Ovary (tissue), 7 donors: ENCODE measurements at regions not wholly inside any gene's neighbourhood (a gene's known extent, or its start where the extent isn't known, plus 50 kb on each side); places are given as distances from the start of the nearest gene placed in this dataset.

ENCODE experiments used
- DNase-seq, 5 donors: peaks; one replicate each; pipeline ENCODE4 v3.0.0-alpha.2; 2019 to 2020
- H3K27ac ChIP-seq, 2 donors: fragments of 200-600 bp; one replicate each; pipeline versions ENCODE4 v1.5.1 to v1.8.0; 2019 to 2022
- H3K27me3 ChIP-seq: fragments of 200-600 bp; one replicate; pipeline ENCODE4 v1.8.0; 2022
- H3K36me3 ChIP-seq: fragments of 200-600 bp; sonication (generic); one replicate; pipeline ENCODE4 v1.5.1; 2019
- H3K4me1 ChIP-seq: one replicate; pipeline ENCODE4 v1.8.1; 2013; ENCODE audit warnings: mild to moderate bottlenecking, moderate library complexity; ENCODE audit not compliant: insufficient read depth
- H3K4me3 ChIP-seq: fragments of 200-600 bp; sonication (generic); one replicate; pipeline ENCODE4 v1.5.1; 2017
- H3K9me3 ChIP-seq, 2 donors: fragments of 200-600 bp in 1 of 2; sonication (generic) in 1 of 2; one replicate each; pipeline versions ENCODE4 v1.5.1 to v1.8.1; 2013 to 2019; ENCODE audit warnings: mild to moderate bottlenecking in 1 of 2, moderate library complexity in 1 of 2
- CTCF ChIP-seq, 3 donors: fragments of 450-650 bp in 2 of 3; fragments of 200-600 bp in 1 of 3; IDR thresholded peaks; one replicate each; pipeline versions ENCODE4 v1.5.1 to v1.8.0; 2016 to 2022; ENCODE audit warnings: antibody characterized with exemption in 3 of 3, mild to moderate bottlenecking in 1 of 3
- EP300 ChIP-seq: sonication (generic); formaldehyde crosslinking; IDR thresholded peaks from one replicate; pipeline ENCODE4 v1.6.1; 2017; ENCODE audit warnings: antibody characterized with exemption
- POLR2A ChIP-seq: fragments of 450-650 bp; IDR thresholded peaks from one replicate; pipeline ENCODE4 v1.6.1; 2017; ENCODE audit warnings: antibody characterized with exemption, mild to moderate bottlenecking, moderate library complexity
- WGBS, 3 donors: extraction: QIAGEN DNeasy Blood & Tissue Kit in 1 of 3; methylation state at CpG; one replicate each; pipeline versions ENCODE4 v1.1.5 to v1.1.7; 2013 to 2017; 5-methylcytosine and 5-hydroxymethylcytosine counted together
- intact Hi-C, 4 donors: fragments of 100-400 bp; cut with DNase I; formaldehyde crosslinking; loops; one replicate each; pipeline versions ENCODE4 v1.11.0 to v1.15.1; 2022 to 2023
- donor health status: DM: no; HTN: no; CAD: no; lungs with moderate emphysema.
- donor health status: DM: no; HTN: no; CAD: no.
- donor health status: Bipolar disorder and iron deficiency.
- donor health status: DM: no; HTN: no; CAD: no.
- donor health status: DM: yes; HTN: yes; CAD: no.

DNA sequence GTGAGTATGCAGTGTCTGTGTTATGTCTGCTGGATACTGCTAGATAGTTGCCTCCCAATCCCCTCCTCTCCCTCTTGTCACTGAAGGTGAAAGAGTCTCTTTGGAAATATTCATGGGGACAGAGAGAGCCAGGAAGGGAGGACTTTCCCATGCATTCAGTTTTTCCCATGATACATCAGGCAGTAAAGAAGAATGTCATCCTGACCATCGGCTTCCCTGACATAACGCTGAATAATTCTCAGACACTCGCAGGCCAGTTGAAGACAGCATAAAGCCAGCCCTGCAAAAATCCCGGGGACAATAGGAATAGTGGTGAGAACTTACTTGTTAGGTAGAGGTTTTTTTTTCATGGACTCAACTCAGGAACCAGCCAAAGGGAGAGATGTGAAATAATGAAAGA is 58.1 kb downstream of the KLF4 start:
- intact Hi-C loops = no loop called here
- no peaks in the 10 kb centered on the region for H3K36me3 ChIP-seq
- no peak overlapping the region for H3K27ac ChIP-seq
- no peaks in the 10 kb centered on the region for H3K27me3 ChIP-seq
- H3K4me1 ChIP-seq = no peaks in the 10 kb centered on the region
- no peak overlapping the region for H3K4me3 ChIP-seq
- 84 to 87% (median 86%) methylated on average over 4 of the region's 4 CpGs for WGBS, 3 donors
- no peak for TF ChIP-seq EP300
- no peak for TF ChIP-seq POLR2A
- no peak for TF ChIP-seq CTCF (IDR thresholded peaks at IDR 0.05)
- DNase-seq = no peak
- no peaks in the 10 kb centered on the region for H3K9me3 ChIP-seq

- TF ChIP-seq EP300 (no peak), POLR2A (no peak), CTCF (IDR thresholded peaks at IDR 0.05) (no peak)
- Histone ChIP-seq H3K27ac (no peak overlapping the region), H3K36me3 (no peaks in the 10 kb centered on the region), H3K4me3 (no peak overlapping the region), H3K9me3 (no peaks in the 10 kb centered on the region), H3K27me3 (no peaks in the 10 kb centered on the region), H3K4me1 (no peaks in the 10 kb centered on the region)
- intact Hi-C loops = no loop called here
- 94 to 98% (median 95%) methylated on average over 7 of the region's 7 CpGs for WGBS, 3 donors
- no peak for DNase-seq
Measured at GRCh38 chr9:107430071-107430470, 59.5 kb downstream of the KLF4 start.

GRCh38 chr9:107426126-107426525 is 63.4 kb downstream of the KLF4 start:
- TF ChIP-seq EP300 (no peak), POLR2A (no peak), CTCF (IDR thresholded peaks at IDR 0.05) (no peak)
- intact Hi-C loops = no loop called here
- no peak overlapping the region for H3K4me3 ChIP-seq
- 91 to 96% (median 94%) methylated on average over 10 of the region's 10 CpGs for WGBS, 3 donors
- H3K9me3 ChIP-seq = no peaks in the 10 kb centered on the region
- no peak overlapping the region for H3K27ac ChIP-seq
- no peak for DNase-seq
- H3K27me3 ChIP-seq = no peaks in the 10 kb centered on the region
- H3K36me3 ChIP-seq = no peaks in the 10 kb centered on the region
- H3K4me1 ChIP-seq = no peaks in the 10 kb centered on the region

- no peaks in the 10 kb centered on the region for H3K36me3 ChIP-seq
- H3K4me3 ChIP-seq = no peak overlapping the region
- peak overlapping the region in 1 of 2 donors; percentile 32 for H3K27ac ChIP-seq
- H3K4me1 ChIP-seq = no peaks in the 10 kb centered on the region
- 30 to 31% (median 31%) methylated on average over 47 of the region's 47 CpGs for WGBS, 3 donors
- H3K27me3 ChIP-seq = no peaks in the 10 kb centered on the region
- H3K9me3 ChIP-seq = no peaks in the 10 kb centered on the region
- peak; percentile 80 to 93 (median 85) for DNase-seq
- TF ChIP-seq EP300 = peak; percentile 29
- TF ChIP-seq POLR2A = no peak
- TF ChIP-seq CTCF (IDR thresholded peaks at IDR 0.05) = peak; percentile 75 to 92 (median 84)
- intact Hi-C loops = no loop called here
Measured at GRCh38 chr9:107425101-107426025, 64.2 kb downstream of the KLF4 start.
